HG03575 (cell line): ENCODE measurements at regions not wholly inside any gene's neighbourhood (a gene's known extent, or its start where the extent isn't known, plus 50 kb on each side); places are given as distances from the start of the nearest gene placed in this dataset.

ENCODE experiments used
- ATAC-seq: cut with Tn5 transposase; IDR thresholded peaks from one replicate; pipeline ENCODE4 v1.9.1; 2021; ENCODE audit not compliant: unreplicated experiment, insufficient number of reproducible peaks, low FRiP score; ENCODE audit errors: extremely low read depth

- no peak for ATAC-seq
Measured at GRCh38 chr5:73395256-73395655, 53.3 kb downstream of the FOXD1 start.

- ATAC-seq, result no peak
Measured at GRCh38 chr5:73394610-73395009, 54.0 kb downstream of the FOXD1 start.

GRCh38 chr5:73393611-73394489 is 54.7 kb downstream of the FOXD1 start:
- ATAC-seq, result no peak

GRCh38 chr5:73392775-73393174 is 55.8 kb downstream of the FOXD1 start:
- ATAC-seq, result no peak

- ATAC-seq, result no peak
Measured at GRCh38 chr5:73391441-73391881, 57.1 kb downstream of the FOXD1 start.

- ATAC-seq, result no peak
Measured at GRCh38 chr5:73390972-73391371, 57.6 kb downstream of the FOXD1 start.

GRCh38 chr5:73388740-73389139 is 59.8 kb downstream of the FOXD1 start:
- ATAC-seq, result no peak

GRCh38 chr5:73388306-73388684 is 60.3 kb downstream of the FOXD1 start:
- ATAC-seq, result no peak

- peak; percentile 78 for ATAC-seq
Measured at GRCh38 chr5:73387601-73388305, 60.8 kb downstream of the FOXD1 start.

GRCh38 chr5:73387149-73387591 is 61.4 kb downstream of the FOXD1 start:
- no peak for ATAC-seq

GRCh38 chr5:73384861-73385260 is 63.7 kb downstream of the FOXD1 start:
- ATAC-seq, result no peak

- ATAC-seq, result no peak
Measured at GRCh38 chr5:73382401-73382740, 66.2 kb downstream of the FOXD1 start.

- no peak for ATAC-seq
Measured at GRCh38 chr5:73381590-73382400, 66.8 kb downstream of the FOXD1 start.

GRCh38 chr5:73380710-73381589 is 67.6 kb downstream of the FOXD1 start:
- no peak for ATAC-seq

GRCh38 chr5:73380041-73380440 is 68.5 kb downstream of the FOXD1 start:
- no peak for ATAC-seq

GRCh38 chr5:73379435-73379834 is 69.1 kb downstream of the FOXD1 start:
- no peak for ATAC-seq

GRCh38 chr5:73378765-73379164 is 69.8 kb downstream of the FOXD1 start:
- ATAC-seq, result no peak

GRCh38 chr5:73378070-73378469 is 70.5 kb downstream of the FOXD1 start:
- no peak for ATAC-seq
